A549 (cell line): ENCODE measurements at regions not wholly inside any gene's neighbourhood (a gene's known extent, or its start where the extent isn't known, plus 50 kb on each side); places are given as distances from the start of the nearest gene placed in this dataset.

Experiments used
- CTCF ChIP-seq: fragments of >200 bp; sonication (Bioruptor Twin); formaldehyde crosslinking; IDR thresholded peaks from 3 replicates; pipeline ENCODE4 v1.5.1; 2016
- EP300 ChIP-seq, 2 experiments: fragments of >200 bp; sonication (Bioruptor Twin); formaldehyde crosslinking; IDR thresholded peaks; 2 replicates in 1 of 2; 3 replicates in 1 of 2; pipeline ENCODE4 v1.6.1; 2016 to 2017
- FOSB ChIP-seq: fragments of 250-450 bp; sonication (Bioruptor Pico); IDR thresholded peaks from 2 replicates; pipeline ENCODE4 v1.5.0; 2020; ENCODE audit warnings: mild to moderate bottlenecking, moderate library complexity
- JUN ChIP-seq, 2 experiments: fragments of >200 bp; sonication (Bioruptor Twin); formaldehyde crosslinking; IDR thresholded peaks; 2 replicates in 1 of 2; 3 replicates in 1 of 2; pipeline ENCODE4 v1.6.1; 2016 to 2017
- JUNB ChIP-seq: fragments of >200 bp; sonication (Bioruptor Twin); formaldehyde crosslinking; IDR thresholded peaks from 2 replicates; pipeline ENCODE4 v1.6.1; 2016
- MAFK ChIP-seq: fragments of 450-650 bp; IDR thresholded peaks from 2 replicates; pipeline ENCODE4 v1.6.1; 2014; ENCODE audit not compliant: partially characterized antibody
- NR3C1 ChIP-seq: fragments of >200 bp; sonication (Bioruptor Twin); formaldehyde crosslinking; IDR thresholded peaks from 3 replicates; pipeline ENCODE4 v1.6.1; 2017
- POLR2A ChIP-seq: IDR thresholded peaks from 2 replicates; pipeline ENCODE4 v1.6.1; 2012; ENCODE audit warnings: mild to moderate bottlenecking, low read length
- RAD21 ChIP-seq, 2 experiments: fragments of >200 bp in 1 of 2; sonication (Bioruptor Twin) in 1 of 2; formaldehyde crosslinking in 1 of 2; IDR thresholded peaks in 1 of 2; conservative IDR thresholded peaks in 1 of 2; 2 replicates in 1 of 2; 3 replicates in 1 of 2; pipeline ENCODE4 v1.6.1; 2012 to 2018; ENCODE audit warnings: inconsistent platforms in 1 of 2
- REST ChIP-seq: fragments of 200-600 bp; sonication (generic); IDR thresholded peaks from 2 replicates; pipeline ENCODE4 v1.6.1; 2016; ENCODE audit warnings: antibody characterized with exemption, mild to moderate bottlenecking, moderate library complexity
- RNF2 ChIP-seq: fragments of 200-600 bp; sonication (generic); IDR thresholded peaks from 2 replicates; pipeline ENCODE4 v1.6.1; 2016; ENCODE audit warnings: low read depth, mild to moderate bottlenecking, antibody characterized with exemption, moderate library complexity, borderline replicate concordance
- SMC3 ChIP-seq: fragments of >200 bp; sonication (Bioruptor Twin); formaldehyde crosslinking; IDR thresholded peaks from 3 replicates; pipeline ENCODE4 v1.6.1; 2018; ENCODE audit warnings: inconsistent platforms
- TP53 ChIP-seq: fragments of 250-450 bp; sonication (Bioruptor Pico); IDR thresholded peaks from 2 replicates; pipeline ENCODE4 v1.5.0; 2021; ENCODE audit warnings: mild to moderate bottlenecking, moderate library complexity
- ZSCAN20 ChIP-seq: fragments of 250-450 bp; sonication (Bioruptor Pico); IDR thresholded peaks from 2 replicates; pipeline ENCODE4 v1.8.0; 2022; ENCODE audit warnings: mild to moderate bottlenecking, moderate library complexity

GRCh38 chr4:62231994-62232393 is 1031.9 kb downstream of the ADGRL3 start:
- TF ChIP-seq CTCF, result no peak
- no peak for TF ChIP-seq JUNB
- no peak for TF ChIP-seq POLR2A
- TF ChIP-seq RAD21 (conservative IDR thresholded peaks at IDR 0.05 in 1 of 2, IDR thresholded peaks at IDR 0.05 in 1 of 2), result no peak
- TF ChIP-seq JUN (IDR thresholded peaks at IDR 0.05), result no peak
- no peak for TF ChIP-seq EP300 (IDR thresholded peaks at IDR 0.05)
- TF ChIP-seq FOSB (CRISPR knock-in tag), result no peak
- no peak for TF ChIP-seq REST
- TF ChIP-seq SMC3, result no peak
- no peak for TF ChIP-seq TP53 (CRISPR knock-in tag)
- no peak for TF ChIP-seq ZSCAN20
- no peak for TF ChIP-seq RNF2
- TF ChIP-seq MAFK, result no peak
- TF ChIP-seq NR3C1, result no peak
